ENCODE measurements at regions not wholly inside any gene's neighbourhood (a gene's known extent, or its start where the extent isn't known, plus 50 kb on each side); places are given as distances from the start of the nearest gene placed in this dataset.

DNA sequence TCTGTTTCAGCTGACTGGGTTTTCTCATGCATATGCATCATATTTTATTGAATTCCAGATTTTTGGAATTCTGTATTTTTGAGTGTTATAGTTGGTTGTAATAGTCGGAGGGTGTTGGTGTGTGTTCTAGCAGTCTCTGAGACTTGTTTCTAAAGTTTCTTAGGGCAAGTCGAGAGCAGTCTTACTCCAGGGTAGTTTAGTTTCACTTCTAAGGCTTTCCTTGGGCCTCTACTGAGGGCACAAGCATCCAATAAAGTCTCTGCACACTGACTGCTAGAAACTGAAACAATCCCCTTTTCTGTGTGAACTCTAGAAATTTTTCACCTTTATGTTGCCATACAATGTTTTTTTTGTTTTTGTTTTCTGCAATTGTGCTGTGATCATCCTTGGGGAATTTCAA lies 663.7 kb upstream of the LRATD1 start:
- TF ChIP-seq, protein P1, sequence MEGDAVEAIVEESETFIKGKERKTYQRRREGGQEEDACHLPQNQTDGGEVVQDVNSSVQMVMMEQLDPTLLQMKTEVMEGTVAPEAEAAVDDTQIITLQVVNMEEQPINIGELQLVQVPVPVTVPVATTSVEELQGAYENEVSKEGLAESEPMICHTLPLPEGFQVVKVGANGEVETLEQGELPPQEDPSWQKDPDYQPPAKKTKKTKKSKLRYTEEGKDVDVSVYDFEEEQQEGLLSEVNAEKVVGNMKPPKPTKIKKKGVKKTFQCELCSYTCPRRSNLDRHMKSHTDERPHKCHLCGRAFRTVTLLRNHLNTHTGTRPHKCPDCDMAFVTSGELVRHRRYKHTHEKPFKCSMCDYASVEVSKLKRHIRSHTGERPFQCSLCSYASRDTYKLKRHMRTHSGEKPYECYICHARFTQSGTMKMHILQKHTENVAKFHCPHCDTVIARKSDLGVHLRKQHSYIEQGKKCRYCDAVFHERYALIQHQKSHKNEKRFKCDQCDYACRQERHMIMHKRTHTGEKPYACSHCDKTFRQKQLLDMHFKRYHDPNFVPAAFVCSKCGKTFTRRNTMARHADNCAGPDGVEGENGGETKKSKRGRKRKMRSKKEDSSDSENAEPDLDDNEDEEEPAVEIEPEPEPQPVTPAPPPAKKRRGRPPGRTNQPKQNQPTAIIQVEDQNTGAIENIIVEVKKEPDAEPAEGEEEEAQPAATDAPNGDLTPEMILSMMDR (IDR thresholded peaks at IDR 0.05), result no peak
- no peak for TF ChIP-seq POLR2A (IDR thresholded peaks at IDR 0.05)

Measured in Peyer's patch (tissue), 4 donors.